Spleen (tissue), 11 donors: ENCODE measurements at regions not wholly inside any gene's neighbourhood (a gene's known extent, or its start where the extent isn't known, plus 50 kb on each side); places are given as distances from the start of the nearest gene placed in this dataset.

Source experiments
- DNase-seq: peaks from one replicate; pipeline ENCODE4 v3.0.0-alpha.2; 2020
- H3K27ac ChIP-seq, 8 donors: fragments of 200-600 bp; sonication (generic) in 7 of 8; 1 replicate in 4 of 8; 2 replicates in 4 of 8; pipeline versions ENCODE4 v1.5.0 to v1.8.0; 2016 to 2021; ENCODE audit warnings: inconsistent platforms in 4 of 8, mild to moderate bottlenecking in 4 of 8, moderate library complexity in 1 of 8
- H3K27me3 ChIP-seq, 7 donors: fragments of 200-600 bp; sonication (generic) in 6 of 7; replicated peaks in 1 of 7; 1 replicate in 4 of 7; 2 replicates in 3 of 7; pipeline versions ENCODE4 v1.5.0 to v1.8.0; 2016 to 2021; ENCODE audit warnings: inconsistent platforms in 3 of 7, mild to moderate bottlenecking in 1 of 7
- H3K36me3 ChIP-seq, 6 donors: fragments of 200-600 bp; sonication (generic) in 5 of 6; 1 replicate in 4 of 6; 2 replicates in 2 of 6; pipeline versions ENCODE4 v1.5.0 to v1.8.0; 2016 to 2021; ENCODE audit warnings: inconsistent platforms in 2 of 6
- H3K4me1 ChIP-seq, 6 donors: fragments of 200-600 bp; sonication (generic) in 5 of 6; 1 replicate in 3 of 6; 2 replicates in 3 of 6; pipeline versions ENCODE4 v1.5.0 to v1.8.0; 2016 to 2021; ENCODE audit warnings: inconsistent platforms in 3 of 6
- H3K4me3 ChIP-seq, 8 donors: fragments of 200-600 bp; sonication (generic) in 7 of 8; 1 replicate in 4 of 8; 2 replicates in 4 of 8; pipeline versions ENCODE4 v1.5.0 to v1.8.0; 2016 to 2021; ENCODE audit warnings: inconsistent platforms in 4 of 8, mild to moderate bottlenecking in 4 of 8, moderate library complexity in 2 of 8
- H3K9me3 ChIP-seq, 8 donors: fragments of 200-600 bp; sonication (generic) in 7 of 8; 1 replicate in 4 of 8; 2 replicates in 4 of 8; pipeline versions ENCODE4 v1.5.0 to v1.8.0; 2016 to 2021; ENCODE audit warnings: inconsistent platforms in 4 of 8
- CTCF ChIP-seq, 11 experiments: fragments of 200-600 bp in 7 of 11; fragments of 450-650 bp in 4 of 11; sonication (generic) in 4 of 11; IDR thresholded peaks in 8 of 11; conservative IDR thresholded peaks in 3 of 11; 1 replicate in 7 of 11; 2 replicates in 4 of 11; pipeline versions ENCODE4 v1.4.0 to v1.8.0; 2016 to 2021; ENCODE audit warnings: antibody characterized with exemption in 11 of 11, inconsistent platforms in 4 of 11, mild to moderate bottlenecking in 1 of 11
- POLR2A ChIP-seq, 3 donors: fragments of 450-650 bp; IDR thresholded peaks; one replicate each; pipeline ENCODE4 v1.5.1; 2017; ENCODE audit warnings: antibody characterized with exemption in 3 of 3, mild to moderate bottlenecking in 1 of 3
- POLR2AphosphoS5 ChIP-seq, 3 donors: sonication (generic); formaldehyde crosslinking; IDR thresholded peaks; one replicate each; pipeline ENCODE4 v1.5.1; 2017; ENCODE audit warnings: antibody characterized with exemption in 3 of 3
- WGBS, 5 donors: extraction: QIAGEN DNeasy Blood & Tissue Kit in 3 of 5; methylation state at CpG; one replicate each; pipeline versions ENCODE4 v1.1.5 to v1.1.7; 2013 to 2018; 5-methylcytosine and 5-hydroxymethylcytosine counted together
- intact Hi-C: fragments of 100-400 bp; cut with DNase I; formaldehyde crosslinking; loops from one replicate; pipeline ENCODE4 v1.15.0; 2023; ENCODE audit warnings: low total_unique reads
- donor health status: healthy with polysubstance abuse.
- donor health status: DM: no; HTN: no; CAD: no; lungs with moderate emphysema.
- donor health status: DM: no; HTN: no; CAD: no.
- donor health status: Bipolar disorder and iron deficiency.
- donor health status: healthy.
- donor health status: DM: no; HTN: no; CAD: no.
- donor health status: DM: yes; HTN: yes; CAD: no.

DNA sequence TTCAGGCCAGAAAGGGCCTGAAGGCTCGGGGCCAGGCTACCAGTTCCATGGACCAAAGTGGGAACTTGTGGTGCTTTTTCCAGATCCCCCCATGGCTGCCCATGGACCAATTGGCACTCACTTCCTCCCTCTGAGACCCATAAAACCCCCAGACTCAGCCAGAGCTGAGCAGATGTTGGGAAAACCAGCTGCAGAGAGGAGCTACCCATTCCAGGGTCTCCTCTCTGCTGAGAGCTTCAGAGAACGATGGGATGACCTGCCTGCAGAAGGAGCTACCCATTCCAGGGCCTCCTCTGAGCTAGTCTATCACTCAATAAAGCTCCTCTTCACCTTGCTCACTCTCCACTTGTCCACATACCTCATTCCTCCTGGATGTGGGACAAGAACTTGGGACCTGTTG is 52.2 kb upstream of the MED9 start:
- Histone ChIP-seq H3K27ac (no peak overlapping the region), H3K4me3 (no peak overlapping the region), H3K27me3 (no peaks in the 10 kb centered on the region), H3K4me1 (peaks cover 0 to 5% (median 0%) of the 10 kb centered on the region in 6 donors), H3K36me3 (no peaks in the 10 kb centered on the region), H3K9me3 (peaks cover 0 to 18% (median 11%) of the 10 kb centered on the region in 8 donors)
- no peak for DNase-seq
- intact Hi-C loops, result loop anchor here (5.0 kb wide), 1 partner anchor 47 kb away; no protein-coding TSS in a partner anchor
- 58 to 87% (median 70%) methylated on average over 1 to 2 of the region's 2 CpGs for WGBS, 5 donors
- TF ChIP-seq POLR2A (IDR thresholded peaks at IDR 0.05) (no peak), CTCF (IDR thresholded peaks at IDR 0.05 in 8 of 11, conservative IDR thresholded peaks at IDR 0.05 in 3 of 11) (no peak), POLR2AphosphoS5 (IDR thresholded peaks at IDR 0.05) (no peak)

DNA sequence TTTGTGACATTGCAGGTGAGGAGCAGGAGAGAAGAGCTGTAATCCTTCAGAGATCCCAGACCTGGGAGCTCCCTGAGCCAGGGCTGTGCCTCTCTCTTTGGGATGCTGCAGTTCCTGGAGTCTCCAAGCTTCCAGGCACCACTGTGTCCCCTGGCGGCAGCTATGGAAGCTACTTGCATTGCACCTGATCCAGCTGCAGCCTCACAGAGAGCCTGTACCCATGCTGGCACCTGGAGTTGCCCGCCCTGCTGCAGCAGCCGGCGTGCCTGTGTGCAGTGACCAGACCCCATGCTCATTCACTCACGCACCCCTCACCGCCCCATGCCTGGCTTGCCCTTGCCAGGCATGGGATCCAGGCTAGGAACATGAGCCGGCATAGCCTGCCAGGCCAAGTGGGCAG is 51.8 kb upstream of the MED9 start:
- intact Hi-C loops, result no loop called here
- peaks cover 0 to 18% (median 11%) of the 10 kb centered on the region in 8 donors for H3K9me3 ChIP-seq
- H3K36me3 ChIP-seq, result no peaks in the 10 kb centered on the region
- H3K27me3 ChIP-seq, result no peaks in the 10 kb centered on the region
- 94 to 100% (median 97%) methylated on average over 4 to 7 of the region's 7 CpGs for WGBS, 5 donors
- TF ChIP-seq CTCF (IDR thresholded peaks at IDR 0.05 in 8 of 11, conservative IDR thresholded peaks at IDR 0.05 in 3 of 11) (no peak), POLR2A (IDR thresholded peaks at IDR 0.05) (no peak)
- H3K4me1 ChIP-seq, result peaks cover 0 to 5% (median 0%) of the 10 kb centered on the region in 6 donors
- no peak overlapping the region for H3K4me3 ChIP-seq
- DNase-seq, result no peak
- H3K27ac ChIP-seq, result no peak overlapping the region

DNA sequence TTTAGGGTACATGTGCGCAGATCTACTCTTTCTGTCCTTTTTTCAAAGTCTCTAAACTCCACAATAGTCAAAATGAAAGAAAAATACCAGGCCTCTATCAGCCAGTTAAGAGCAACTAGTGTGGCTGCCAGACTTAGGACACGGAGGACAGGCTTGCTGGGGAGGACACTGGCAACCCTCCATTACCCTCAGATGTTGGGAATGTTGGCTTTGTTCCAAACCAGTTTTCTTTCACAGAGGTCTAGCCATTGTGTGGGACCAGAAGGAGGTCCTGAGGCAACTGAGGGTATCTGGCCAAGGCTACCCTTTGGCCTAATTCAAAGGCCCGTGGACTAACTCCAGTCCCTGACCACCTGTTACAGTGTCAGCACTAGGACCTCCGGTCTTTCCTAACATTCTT is 51.2 kb upstream of the MED9 start:
- Histone ChIP-seq H3K27ac (no peak overlapping the region), H3K27me3 (no peaks in the 10 kb centered on the region), H3K4me3 (no peak overlapping the region), H3K4me1 (peaks cover 0 to 5% (median 0%) of the 10 kb centered on the region in 6 donors), H3K36me3 (no peaks in the 10 kb centered on the region), H3K9me3 (peaks cover 0 to 18% (median 11%) of the 10 kb centered on the region in 8 donors)
- WGBS, 5 donors, result 74 to 90% (median 88%) methylated on average over 4 of the region's 4 CpGs
- no peak for DNase-seq
- intact Hi-C loops, result no loop called here
- no peak for TF ChIP-seq POLR2AphosphoS5 (IDR thresholded peaks at IDR 0.05)
- TF ChIP-seq CTCF (IDR thresholded peaks at IDR 0.05 in 8 of 11, conservative IDR thresholded peaks at IDR 0.05 in 3 of 11), result no peak
- no peak for TF ChIP-seq POLR2A (IDR thresholded peaks at IDR 0.05)

- Histone ChIP-seq H3K4me1 (no peaks in the 10 kb centered on the region), H3K9me3 (peaks cover 0 to 18% (median 11%) of the 10 kb centered on the region in 8 donors), H3K27me3 (no peaks in the 10 kb centered on the region), H3K4me3 (no peak overlapping the region), H3K36me3 (no peaks in the 10 kb centered on the region), H3K27ac (no peak overlapping the region)
- DNase-seq, result no peak
- 82 to 93% (median 91%) methylated on average over 4 of the region's 4 CpGs for WGBS, 5 donors
- intact Hi-C loops, result no loop called here
- no peak for TF ChIP-seq POLR2AphosphoS5 (IDR thresholded peaks at IDR 0.05)
- TF ChIP-seq POLR2A (IDR thresholded peaks at IDR 0.05), result no peak
- no peak for TF ChIP-seq CTCF (IDR thresholded peaks at IDR 0.05 in 8 of 11, conservative IDR thresholded peaks at IDR 0.05 in 3 of 11)
Observed at GRCh38 chr17:17426184-17426583, 50.6 kb upstream of the MED9 start.
